Central memory CD8-positive, alpha-beta T cell (primary cell): ENCODE measurements at regions not wholly inside any gene's neighbourhood (a gene's known extent, or its start where the extent isn't known, plus 50 kb on each side); places are given as distances from the start of the nearest gene placed in this dataset.

Source experiments
- ATAC-seq: fragments of 150-1000 bp; cut with Tn5 transposase; replicated peaks from 2 replicates; pipeline ENCODE4 v1.10.0; 2022; ENCODE audit warnings: mild to moderate bottlenecking, moderate FRiP score, moderate number of reproducible peaks; ENCODE audit not compliant: poor library complexity, severe bottlenecking; ENCODE audit errors: extremely low read depth
- DNase-seq, 2 donors: peaks; one replicate each; pipeline ENCODE4 v3.0.0; 2021; ENCODE audit warnings: low spot score in 2 of 2
- H3K27ac Mint-ChIP-seq: one replicate; pipeline ENCODE4 v1.8.0; 2022; ENCODE audit warnings: low read depth, mild to moderate bottlenecking, moderate library complexity, mixed read lengths
- H3K27me3 Mint-ChIP-seq: one replicate; pipeline ENCODE4 v1.8.0; 2022; ENCODE audit warnings: mixed read lengths
- H3K36me3 Mint-ChIP-seq: one replicate; pipeline ENCODE4 v1.8.0; 2022; ENCODE audit warnings: mild to moderate bottlenecking, moderate library complexity, mixed read lengths; ENCODE audit not compliant: insufficient read depth
- H3K4me1 Mint-ChIP-seq: one replicate; pipeline ENCODE4 v1.8.0; 2022; ENCODE audit warnings: mixed read lengths
- H3K4me3 Mint-ChIP-seq: one replicate; pipeline ENCODE4 v1.8.0; 2022; ENCODE audit warnings: mild to moderate bottlenecking, moderate library complexity, mixed read lengths
- H3K9me3 Mint-ChIP-seq: one replicate; pipeline ENCODE4 v1.8.0; 2022; ENCODE audit warnings: mixed read lengths

GRCh38 chr11:90798769-90799168, 575.9 kb upstream of the CHORDC1 start:
- Mint-ChIP-seq H3K9me3 (peaks cover 6% of the 10 kb centered on the region), H3K27me3 (no peaks in the 10 kb centered on the region), H3K4me3 (no peak overlapping the region), H3K36me3 (no peaks in the 10 kb centered on the region), H3K4me1 (no peaks in the 10 kb centered on the region), H3K27ac (no peak overlapping the region)
- no peak for ATAC-seq
- DNase-seq: no peak

GRCh38 chr11:90795746-90796145, 572.9 kb upstream of the CHORDC1 start:
- Mint-ChIP-seq H3K27ac (no peak overlapping the region), H3K4me1 (no peaks in the 10 kb centered on the region), H3K36me3 (no peaks in the 10 kb centered on the region), H3K9me3 (peaks cover 12% of the 10 kb centered on the region), H3K27me3 (no peaks in the 10 kb centered on the region), H3K4me3 (no peak overlapping the region)
- DNase-seq: no peak
- ATAC-seq: no peak

- DNase-seq: no peak
- Mint-ChIP-seq H3K27ac (no peak overlapping the region), H3K36me3 (no peaks in the 10 kb centered on the region), H3K4me3 (no peak overlapping the region), H3K9me3 (peaks cover 25% of the 10 kb centered on the region), H3K27me3 (no peaks in the 10 kb centered on the region), H3K4me1 (no peaks in the 10 kb centered on the region)
- ATAC-seq: no peak
Measured at GRCh38 chr11:90788961-90789360, 566.1 kb upstream of the CHORDC1 start.

- H3K4me3 Mint-ChIP-seq: no peak overlapping the region
- H3K27me3 Mint-ChIP-seq: no peaks in the 10 kb centered on the region
- no peak overlapping the region for H3K27ac Mint-ChIP-seq
- ATAC-seq (no peak), DNase-seq (no peak)
- H3K36me3 Mint-ChIP-seq: no peaks in the 10 kb centered on the region
- no peaks in the 10 kb centered on the region for H3K4me1 Mint-ChIP-seq
- H3K9me3 Mint-ChIP-seq: peaks cover 29% of the 10 kb centered on the region
Measured at GRCh38 chr11:90784241-90784814, 561.5 kb upstream of the CHORDC1 start.

- DNase-seq (no peak), ATAC-seq (no peak)
- Mint-ChIP-seq H3K4me3 (no peak overlapping the region), H3K9me3 (peaks cover 29% of the 10 kb centered on the region), H3K27ac (no peak overlapping the region), H3K27me3 (no peaks in the 10 kb centered on the region), H3K4me1 (no peaks in the 10 kb centered on the region), H3K36me3 (no peaks in the 10 kb centered on the region)
Measured at GRCh38 chr11:90783111-90783510, 560.3 kb upstream of the CHORDC1 start.

- Mint-ChIP-seq H3K4me3 (no peak overlapping the region), H3K27me3 (no peaks in the 10 kb centered on the region), H3K27ac (no peak overlapping the region), H3K36me3 (no peaks in the 10 kb centered on the region), H3K4me1 (no peaks in the 10 kb centered on the region), H3K9me3 (peaks cover 22% of the 10 kb centered on the region)
- no peak for DNase-seq
- no peak for ATAC-seq
Measured at GRCh38 chr11:90779098-90779497, 556.2 kb upstream of the CHORDC1 start.

- Mint-ChIP-seq H3K4me1 (no peaks in the 10 kb centered on the region), H3K27ac (no peak overlapping the region), H3K9me3 (peaks cover 33% of the 10 kb centered on the region), H3K27me3 (no peaks in the 10 kb centered on the region), H3K4me3 (no peak overlapping the region), H3K36me3 (no peaks in the 10 kb centered on the region)
- ATAC-seq: no peak
- DNase-seq: no peak
Measured at GRCh38 chr11:90775567-90776165, 552.8 kb upstream of the CHORDC1 start.

- H3K27me3 Mint-ChIP-seq: no peaks in the 10 kb centered on the region
- DNase-seq: no peak
- H3K27ac Mint-ChIP-seq: no peak overlapping the region
- no peaks in the 10 kb centered on the region for H3K36me3 Mint-ChIP-seq
- peaks cover 32% of the 10 kb centered on the region for H3K9me3 Mint-ChIP-seq
- no peak overlapping the region for H3K4me3 Mint-ChIP-seq
- ATAC-seq: no peak
- no peaks in the 10 kb centered on the region for H3K4me1 Mint-ChIP-seq
Measured at GRCh38 chr11:90774727-90775566, 552.1 kb upstream of the CHORDC1 start.

- Mint-ChIP-seq H3K27ac (no peak overlapping the region), H3K4me1 (no peaks in the 10 kb centered on the region), H3K36me3 (no peaks in the 10 kb centered on the region), H3K27me3 (no peaks in the 10 kb centered on the region), H3K9me3 (peaks cover 41% of the 10 kb centered on the region), H3K4me3 (no peak overlapping the region)
- ATAC-seq (no peak), DNase-seq (no peak)
Measured at GRCh38 chr11:90770007-90770406, 547.2 kb upstream of the CHORDC1 start.

- no peak overlapping the region for H3K27ac Mint-ChIP-seq
- ATAC-seq: no peak
- no peak for DNase-seq
- H3K4me1 Mint-ChIP-seq: no peaks in the 10 kb centered on the region
- H3K9me3 Mint-ChIP-seq: peaks cover 23% of the 10 kb centered on the region
- no peaks in the 10 kb centered on the region for H3K36me3 Mint-ChIP-seq
- H3K27me3 Mint-ChIP-seq: no peaks in the 10 kb centered on the region
- H3K4me3 Mint-ChIP-seq: no peak overlapping the region
Measured at GRCh38 chr11:90766121-90766520, 543.3 kb upstream of the CHORDC1 start.

- Mint-ChIP-seq H3K4me3 (no peak overlapping the region), H3K9me3 (peaks cover 21% of the 10 kb centered on the region), H3K27ac (no peak overlapping the region), H3K36me3 (no peaks in the 10 kb centered on the region), H3K27me3 (no peaks in the 10 kb centered on the region), H3K4me1 (no peaks in the 10 kb centered on the region)
- ATAC-seq (no peak), DNase-seq (no peak)
Measured at GRCh38 chr11:90764691-90765090, 541.8 kb upstream of the CHORDC1 start.

- H3K4me1 Mint-ChIP-seq: no peaks in the 10 kb centered on the region
- no peak overlapping the region for H3K4me3 Mint-ChIP-seq
- no peaks in the 10 kb centered on the region for H3K27me3 Mint-ChIP-seq
- DNase-seq (no peak), ATAC-seq (no peak)
- H3K27ac Mint-ChIP-seq: no peak overlapping the region
- H3K36me3 Mint-ChIP-seq: no peaks in the 10 kb centered on the region
- peaks cover 17% of the 10 kb centered on the region for H3K9me3 Mint-ChIP-seq
Measured at GRCh38 chr11:90757849-90758494, 535.1 kb upstream of the CHORDC1 start.
